Astrocyte (in vitro differentiated cells and primary cell): ENCODE measurements at regions not wholly inside any gene's neighbourhood (a gene's known extent, or its start where the extent isn't known, plus 50 kb on each side); places are given as distances from the start of the nearest gene placed in this dataset.

ENCODE experiments used
- CTCF ChIP-seq: IDR thresholded peaks from 2 replicates; pipeline ENCODE4 v1.5.1; 2011; ENCODE audit warnings: low read depth, mild to moderate bottlenecking, inconsistent platforms, low read length, moderate library complexity; ENCODE audit not compliant: insufficient read depth
- EZH2 ChIP-seq: IDR thresholded peaks from 2 replicates; pipeline ENCODE4 v1.6.1; 2012; ENCODE audit warnings: mild to moderate bottlenecking, low read length, inconsistent platforms; ENCODE audit not compliant: insufficient read depth

- TF ChIP-seq CTCF = no peak
- TF ChIP-seq EZH2 = no peak
Observed at GRCh38 chr10:128280271-128280670, 154.0 kb upstream of the MKI67 start.
